ENCODE measurements at regions not wholly inside any gene's neighbourhood (a gene's known extent, or its start where the extent isn't known, plus 50 kb on each side); places are given as distances from the start of the nearest gene placed in this dataset.

GRCh38 chr5:67413721-67414120 is 217.1 kb upstream of the CD180 start:
- no peak overlapping the region for H3K27ac ChIP-seq (ENCODE audit: low read length)
- H3K9ac ChIP-seq (ENCODE audit: low read length in 2 of 2), result no peak overlapping the region
- H3K36me3 ChIP-seq (ENCODE audit: control insufficient read depth in 2 of 2, insufficient read depth in 2 of 2, low read length in 2 of 2), result no peaks in the 10 kb centered on the region
- no peaks in the 10 kb centered on the region for H3K4me1 ChIP-seq (ENCODE audit: control insufficient read depth, insufficient read depth, low read length)
- H3K9me3 ChIP-seq (ENCODE audit: control insufficient read depth in 2 of 2, low read length in 2 of 2), result no peaks in the 10 kb centered on the region
- no peak overlapping the region for H3K4me3 ChIP-seq (ENCODE audit: low read length in 2 of 2)
- H3K27me3 ChIP-seq (ENCODE audit: control insufficient read depth in 1 of 2, insufficient read depth in 2 of 2, low read length in 2 of 2), result no peaks in the 10 kb centered on the region

DNA sequence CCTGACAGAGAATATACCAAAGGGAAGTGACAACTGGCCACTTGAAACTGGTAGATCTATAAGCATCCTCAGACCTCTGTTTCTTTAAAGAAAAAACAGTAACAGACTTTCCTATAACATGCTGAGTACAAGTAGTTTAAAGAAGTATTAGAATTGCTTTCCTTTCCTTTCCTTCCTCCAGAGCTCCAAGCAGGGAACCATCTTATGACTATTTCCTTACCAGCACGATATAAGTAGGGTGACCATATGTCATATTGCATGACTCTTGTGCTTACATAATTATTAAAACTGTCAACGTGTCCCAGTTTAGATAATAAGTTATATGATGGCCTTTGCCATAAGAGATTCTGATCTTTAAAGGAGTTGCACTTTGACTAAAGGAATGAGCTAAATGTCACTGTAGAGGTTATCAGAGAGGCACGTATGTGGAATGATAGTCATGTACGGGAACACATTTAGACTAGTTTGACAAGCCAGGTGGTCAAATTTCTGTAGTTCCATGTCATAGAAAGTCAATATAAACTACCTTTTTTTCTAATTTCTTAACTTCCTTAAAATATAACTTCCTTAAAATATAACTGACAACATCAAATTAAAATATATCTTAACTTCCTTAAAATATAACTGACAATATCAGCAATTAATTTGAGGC is 212.7 kb upstream of the CD180 start:
- Histone ChIP-seq H3K4me3 (ENCODE audit: low read length in 2 of 2) (no peak overlapping the region), H3K9ac (ENCODE audit: low read length in 2 of 2) (no peak overlapping the region), H3K36me3 (ENCODE audit: control insufficient read depth in 2 of 2, insufficient read depth in 2 of 2, low read length in 2 of 2) (no peaks in the 10 kb centered on the region), H3K4me1 (ENCODE audit: control insufficient read depth, insufficient read depth, low read length) (no peaks in the 10 kb centered on the region), H3K27ac (ENCODE audit: low read length) (no peak overlapping the region), H3K27me3 (ENCODE audit: control insufficient read depth in 1 of 2, insufficient read depth in 2 of 2, low read length in 2 of 2) (no peaks in the 10 kb centered on the region), H3K9me3 (ENCODE audit: control insufficient read depth in 2 of 2, low read length in 2 of 2) (no peaks in the 10 kb centered on the region)

GRCh38 chr5:67407979-67408378 is 211.4 kb upstream of the CD180 start:
- Histone ChIP-seq H3K4me3 (ENCODE audit: low read length in 2 of 2) (no peak overlapping the region), H3K9ac (ENCODE audit: low read length in 2 of 2) (no peak overlapping the region), H3K36me3 (ENCODE audit: control insufficient read depth in 2 of 2, insufficient read depth in 2 of 2, low read length in 2 of 2) (no peaks in the 10 kb centered on the region), H3K4me1 (ENCODE audit: control insufficient read depth, insufficient read depth, low read length) (no peaks in the 10 kb centered on the region), H3K27ac (ENCODE audit: low read length) (no peak overlapping the region), H3K27me3 (ENCODE audit: control insufficient read depth in 1 of 2, insufficient read depth in 2 of 2, low read length in 2 of 2) (no peaks in the 10 kb centered on the region), H3K9me3 (ENCODE audit: control insufficient read depth in 2 of 2, low read length in 2 of 2) (no peaks in the 10 kb centered on the region)

GRCh38 chr5:67405755-67406154 is 209.2 kb upstream of the CD180 start:
- H3K36me3 ChIP-seq (ENCODE audit: control insufficient read depth in 2 of 2, insufficient read depth in 2 of 2, low read length in 2 of 2), result no peaks in the 10 kb centered on the region
- H3K27me3 ChIP-seq (ENCODE audit: control insufficient read depth in 1 of 2, insufficient read depth in 2 of 2, low read length in 2 of 2), result no peaks in the 10 kb centered on the region
- no peaks in the 10 kb centered on the region for H3K4me1 ChIP-seq (ENCODE audit: control insufficient read depth, insufficient read depth, low read length)
- H3K4me3 ChIP-seq (ENCODE audit: low read length in 2 of 2), result no peak overlapping the region
- no peaks in the 10 kb centered on the region for H3K9me3 ChIP-seq (ENCODE audit: control insufficient read depth in 2 of 2, low read length in 2 of 2)
- no peak overlapping the region for H3K9ac ChIP-seq (ENCODE audit: low read length in 2 of 2)
- no peak overlapping the region for H3K27ac ChIP-seq (ENCODE audit: low read length)

DNA sequence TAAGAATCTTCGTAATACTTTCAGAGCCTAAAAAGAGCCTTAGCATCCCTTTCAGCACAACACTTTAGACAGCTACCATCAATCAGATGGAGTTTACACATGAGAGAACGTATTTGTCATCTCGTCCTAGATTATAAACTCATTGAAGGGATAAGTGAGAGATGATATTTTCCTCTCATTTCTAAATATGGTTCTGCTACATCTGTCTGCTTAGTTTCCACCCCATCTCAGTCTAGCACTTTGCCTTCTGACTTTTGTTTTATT is 208.4 kb upstream of the CD180 start:
- Histone ChIP-seq H3K36me3 (ENCODE audit: control insufficient read depth in 2 of 2, insufficient read depth in 2 of 2, low read length in 2 of 2) (no peaks in the 10 kb centered on the region), H3K27me3 (ENCODE audit: control insufficient read depth in 1 of 2, insufficient read depth in 2 of 2, low read length in 2 of 2) (no peaks in the 10 kb centered on the region), H3K27ac (ENCODE audit: low read length) (no peak overlapping the region), H3K4me1 (ENCODE audit: control insufficient read depth, insufficient read depth, low read length) (no peaks in the 10 kb centered on the region), H3K4me3 (ENCODE audit: low read length in 2 of 2) (no peak overlapping the region), H3K9me3 (ENCODE audit: control insufficient read depth in 2 of 2, low read length in 2 of 2) (no peaks in the 10 kb centered on the region), H3K9ac (ENCODE audit: low read length in 2 of 2) (no peak overlapping the region)

DNA sequence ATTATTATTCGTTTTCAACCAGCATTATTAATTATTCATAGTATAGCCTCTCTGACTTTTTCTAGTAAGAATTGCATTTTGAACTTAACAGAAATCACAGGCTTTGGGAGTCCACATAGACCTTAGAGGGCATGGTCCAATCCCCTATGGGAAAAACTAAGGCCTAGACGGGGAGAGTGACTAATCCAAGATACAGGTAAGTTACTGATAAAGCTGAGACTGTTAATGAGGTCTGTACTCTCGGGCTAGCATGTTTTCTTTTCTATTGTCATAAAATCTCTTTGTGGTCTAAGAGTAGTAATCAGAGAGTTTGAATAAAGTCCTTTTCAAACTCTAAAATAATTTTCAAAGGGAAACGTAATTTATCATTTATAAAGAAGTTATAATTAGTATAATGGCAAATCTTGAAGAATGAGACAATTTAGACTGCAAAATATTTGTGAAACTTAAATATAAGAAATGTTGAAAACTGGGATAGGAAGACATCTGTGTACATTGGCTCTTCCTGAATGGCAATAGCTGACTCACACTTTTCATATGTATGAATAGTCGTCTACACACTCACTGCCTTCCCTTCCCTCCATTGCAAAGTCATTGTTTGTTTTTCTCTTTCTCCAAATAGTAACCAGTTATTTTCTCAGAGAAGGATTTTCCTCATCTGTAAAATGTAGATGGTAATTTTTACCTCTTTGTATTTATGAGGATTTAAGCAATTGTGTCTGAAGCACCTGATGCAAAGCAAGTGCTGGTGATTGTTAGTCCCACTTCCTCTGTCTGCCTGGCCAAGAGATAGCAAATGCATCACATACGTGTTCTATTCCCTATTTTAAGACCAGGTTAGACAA is 207.9 kb upstream of the CD180 start:
- H3K36me3 ChIP-seq (ENCODE audit: control insufficient read depth in 2 of 2, insufficient read depth in 2 of 2, low read length in 2 of 2), result no peaks in the 10 kb centered on the region
- H3K4me1 ChIP-seq (ENCODE audit: control insufficient read depth, insufficient read depth, low read length), result no peaks in the 10 kb centered on the region
- H3K27me3 ChIP-seq (ENCODE audit: control insufficient read depth in 1 of 2, insufficient read depth in 2 of 2, low read length in 2 of 2), result no peaks in the 10 kb centered on the region
- H3K27ac ChIP-seq (ENCODE audit: low read length), result no peak overlapping the region
- H3K9me3 ChIP-seq (ENCODE audit: control insufficient read depth in 2 of 2, low read length in 2 of 2), result no peaks in the 10 kb centered on the region
- no peak overlapping the region for H3K9ac ChIP-seq (ENCODE audit: low read length in 2 of 2)
- no peak overlapping the region for H3K4me3 ChIP-seq (ENCODE audit: low read length in 2 of 2)

DNA sequence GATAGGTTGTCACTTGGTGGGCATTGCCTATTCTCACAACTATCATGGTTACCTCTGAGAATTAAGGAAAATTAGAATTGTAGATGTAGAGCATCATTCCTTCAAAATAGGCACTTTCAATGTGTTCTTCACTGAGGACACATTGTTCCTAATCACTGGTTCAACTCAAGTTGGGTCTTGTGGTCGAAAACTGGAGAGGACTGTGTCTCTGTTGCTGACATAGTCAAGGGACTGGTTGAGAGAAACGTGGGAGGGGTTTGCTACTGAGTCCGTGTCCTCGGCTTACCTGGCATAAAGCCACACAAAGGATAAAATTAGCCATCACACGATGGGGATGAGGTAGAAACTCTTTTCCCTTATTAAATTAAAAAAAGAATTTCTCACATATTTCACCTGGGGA is 205.9 kb upstream of the CD180 start:
- Histone ChIP-seq H3K36me3 (ENCODE audit: control insufficient read depth in 2 of 2, insufficient read depth in 2 of 2, low read length in 2 of 2) (no peaks in the 10 kb centered on the region), H3K4me1 (ENCODE audit: control insufficient read depth, insufficient read depth, low read length) (no peaks in the 10 kb centered on the region), H3K27ac (ENCODE audit: low read length) (no peak overlapping the region), H3K9ac (ENCODE audit: low read length in 2 of 2) (no peak overlapping the region), H3K4me3 (ENCODE audit: low read length in 2 of 2) (no peak overlapping the region), H3K9me3 (ENCODE audit: control insufficient read depth in 2 of 2, low read length in 2 of 2) (no peaks in the 10 kb centered on the region), H3K27me3 (ENCODE audit: control insufficient read depth in 1 of 2, insufficient read depth in 2 of 2, low read length in 2 of 2) (no peaks in the 10 kb centered on the region)

- no peak overlapping the region for H3K4me3 ChIP-seq (ENCODE audit: low read length in 2 of 2)
- H3K36me3 ChIP-seq (ENCODE audit: control insufficient read depth in 2 of 2, insufficient read depth in 2 of 2, low read length in 2 of 2), result no peaks in the 10 kb centered on the region
- no peaks in the 10 kb centered on the region for H3K4me1 ChIP-seq (ENCODE audit: control insufficient read depth, insufficient read depth, low read length)
- no peak overlapping the region for H3K9ac ChIP-seq (ENCODE audit: low read length in 2 of 2)
- H3K27ac ChIP-seq (ENCODE audit: low read length), result no peak overlapping the region
- no peaks in the 10 kb centered on the region for H3K9me3 ChIP-seq (ENCODE audit: control insufficient read depth in 2 of 2, low read length in 2 of 2)
- H3K27me3 ChIP-seq (ENCODE audit: control insufficient read depth in 1 of 2, insufficient read depth in 2 of 2, low read length in 2 of 2), result no peaks in the 10 kb centered on the region
Measured at GRCh38 chr5:67401172-67401571, 204.6 kb upstream of the CD180 start.

DNA sequence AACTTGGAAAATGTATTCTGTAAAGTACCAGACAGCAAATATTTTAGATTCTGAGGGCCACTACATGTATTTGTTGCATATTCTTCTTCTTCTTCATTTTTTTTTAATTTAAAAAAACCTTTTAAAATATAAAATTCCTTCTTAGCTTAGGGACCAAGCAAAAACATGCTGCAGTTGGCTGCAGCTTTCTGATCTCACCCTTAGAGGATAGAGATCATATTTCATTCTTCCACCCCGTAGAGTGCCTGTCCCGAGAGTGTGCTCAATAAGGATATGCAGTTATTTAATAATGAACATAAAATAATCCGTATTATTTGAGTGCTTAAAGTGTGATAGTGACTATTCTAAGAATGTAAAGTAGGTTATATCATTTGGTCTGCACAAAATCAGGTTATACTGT is 204.2 kb upstream of the CD180 start:
- no peaks in the 10 kb centered on the region for H3K27me3 ChIP-seq (ENCODE audit: control insufficient read depth in 1 of 2, insufficient read depth in 2 of 2, low read length in 2 of 2)
- H3K27ac ChIP-seq (ENCODE audit: low read length), result no peak overlapping the region
- H3K4me1 ChIP-seq (ENCODE audit: control insufficient read depth, insufficient read depth, low read length), result no peaks in the 10 kb centered on the region
- no peak overlapping the region for H3K4me3 ChIP-seq (ENCODE audit: low read length in 2 of 2)
- no peaks in the 10 kb centered on the region for H3K36me3 ChIP-seq (ENCODE audit: control insufficient read depth in 2 of 2, insufficient read depth in 2 of 2, low read length in 2 of 2)
- no peaks in the 10 kb centered on the region for H3K9me3 ChIP-seq (ENCODE audit: control insufficient read depth in 2 of 2, low read length in 2 of 2)
- H3K9ac ChIP-seq (ENCODE audit: low read length in 2 of 2), result no peak overlapping the region

DNA sequence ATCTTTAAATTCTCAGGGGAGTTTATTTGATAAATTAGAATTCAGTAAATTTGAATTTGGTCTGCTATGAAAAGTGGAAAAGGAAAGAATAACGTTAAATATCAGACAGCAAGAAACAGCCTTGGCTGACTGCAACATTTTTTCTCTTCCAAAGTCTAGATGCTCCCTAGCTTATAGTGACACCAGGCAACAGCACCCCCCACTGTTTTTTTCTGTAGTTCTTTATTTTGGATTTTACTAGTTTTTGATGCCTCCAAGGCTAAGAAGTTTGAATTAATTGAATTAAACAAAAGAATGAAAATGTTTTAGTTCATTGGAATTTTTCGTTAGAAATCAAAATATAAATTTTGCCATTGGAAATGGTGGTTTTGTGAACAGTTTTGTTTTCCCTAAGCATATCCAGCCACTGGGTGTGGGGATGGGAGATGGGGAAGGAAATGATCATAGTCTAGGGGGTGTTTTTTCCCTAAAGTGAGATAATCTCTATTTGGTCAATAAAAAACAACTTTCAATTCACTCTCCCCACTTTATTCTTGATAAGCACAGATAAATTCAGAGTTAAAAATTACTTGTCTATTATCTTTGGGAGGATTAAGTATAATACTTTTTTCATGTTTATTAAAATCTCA is 199.3 kb upstream of the CD180 start:
- H3K27me3 ChIP-seq (ENCODE audit: control insufficient read depth in 1 of 2, insufficient read depth in 2 of 2, low read length in 2 of 2), result no peaks in the 10 kb centered on the region
- no peak overlapping the region for H3K27ac ChIP-seq (ENCODE audit: low read length)

DNA sequence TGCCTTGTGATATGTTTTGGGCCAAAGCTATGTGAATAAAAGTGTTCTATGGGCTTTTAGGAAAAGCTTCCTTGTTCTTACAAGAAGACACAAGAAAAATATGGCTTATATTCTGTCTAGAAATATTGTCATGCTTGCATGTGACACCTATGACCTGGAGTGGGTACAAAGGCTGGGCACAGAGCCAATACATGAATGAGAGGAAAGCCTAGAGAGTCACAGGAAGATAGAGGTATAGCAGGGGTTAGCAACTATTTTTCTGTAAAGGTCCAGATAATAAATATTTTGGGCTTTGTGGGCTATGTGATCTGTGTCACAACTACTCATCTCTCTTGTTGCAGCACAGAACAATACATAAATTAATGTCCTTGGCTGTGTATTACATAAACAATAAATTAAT is 196.6 kb upstream of the CD180 start:
- no peaks in the 10 kb centered on the region for H3K36me3 ChIP-seq (ENCODE audit: control insufficient read depth in 2 of 2, insufficient read depth in 2 of 2, low read length in 2 of 2)
- H3K4me3 ChIP-seq (ENCODE audit: low read length in 2 of 2), result no peak overlapping the region
- H3K9me3 ChIP-seq (ENCODE audit: control insufficient read depth in 2 of 2, low read length in 2 of 2), result no peaks in the 10 kb centered on the region
- no peaks in the 10 kb centered on the region for H3K27me3 ChIP-seq (ENCODE audit: control insufficient read depth in 1 of 2, insufficient read depth in 2 of 2, low read length in 2 of 2)
- H3K9ac ChIP-seq (ENCODE audit: low read length in 2 of 2), result no peak overlapping the region
- H3K27ac ChIP-seq (ENCODE audit: low read length), result no peak overlapping the region
- no peaks in the 10 kb centered on the region for H3K4me1 ChIP-seq (ENCODE audit: control insufficient read depth, insufficient read depth, low read length)

More for the DNA sequence above, 199.3 kb upstream of the CD180 start:
- H3K4me3 ChIP-seq (ENCODE audit: low read length in 2 of 2), result no peak overlapping the region
- no peaks in the 10 kb centered on the region for H3K4me1 ChIP-seq (ENCODE audit: control insufficient read depth, insufficient read depth, low read length)
- no peak overlapping the region for H3K9ac ChIP-seq (ENCODE audit: low read length in 2 of 2)
- no peaks in the 10 kb centered on the region for H3K9me3 ChIP-seq (ENCODE audit: control insufficient read depth in 2 of 2, low read length in 2 of 2)
- no peaks in the 10 kb centered on the region for H3K36me3 ChIP-seq (ENCODE audit: control insufficient read depth in 2 of 2, insufficient read depth in 2 of 2, low read length in 2 of 2)

Measured in stomach smooth muscle (tissue), 2 donors.